NCI-H748 treated with DMSO at 0.1 percent for 48 hours (cell line): ENCODE measurements at regions not wholly inside any gene's neighbourhood (a gene's known extent, or its start where the extent isn't known, plus 50 kb on each side); places are given as distances from the start of the nearest gene placed in this dataset.

Source experiments
- DNase-seq: peaks from one replicate; lab custom pipeline; 2025; lab: John Stamatoyannopoulos, UW

DNA sequence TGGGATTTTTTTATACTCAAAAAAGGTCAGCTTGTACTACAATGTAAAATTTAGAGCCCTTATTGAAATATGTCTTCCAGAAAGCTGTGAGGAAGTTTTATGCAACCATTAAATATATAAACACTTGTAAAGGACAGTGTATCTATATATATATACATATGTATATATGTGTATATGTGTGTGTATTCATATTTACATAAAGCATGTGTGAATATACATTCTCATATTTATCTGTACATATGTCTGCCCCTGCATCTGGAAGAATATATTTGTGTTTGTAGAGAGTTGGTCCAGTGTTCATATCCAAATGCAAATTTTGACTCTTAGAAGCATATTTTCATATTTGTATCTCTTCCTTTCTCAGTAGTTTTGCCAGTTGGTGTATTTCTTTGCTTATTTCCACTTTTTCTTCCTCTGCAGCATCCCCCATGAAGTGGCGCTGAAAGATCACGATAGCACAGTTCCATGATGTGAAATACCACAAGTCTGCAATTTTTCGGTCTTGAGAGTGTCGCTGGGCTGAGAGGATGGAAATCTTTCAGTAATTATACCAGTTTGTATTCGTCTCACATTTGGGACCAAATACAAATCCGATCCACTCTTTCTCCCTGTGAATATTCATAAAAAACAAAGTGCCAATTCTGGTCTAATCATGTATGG lies 311.7 kb upstream of the DPH6 start:
- no peak for DNase-seq

DNA sequence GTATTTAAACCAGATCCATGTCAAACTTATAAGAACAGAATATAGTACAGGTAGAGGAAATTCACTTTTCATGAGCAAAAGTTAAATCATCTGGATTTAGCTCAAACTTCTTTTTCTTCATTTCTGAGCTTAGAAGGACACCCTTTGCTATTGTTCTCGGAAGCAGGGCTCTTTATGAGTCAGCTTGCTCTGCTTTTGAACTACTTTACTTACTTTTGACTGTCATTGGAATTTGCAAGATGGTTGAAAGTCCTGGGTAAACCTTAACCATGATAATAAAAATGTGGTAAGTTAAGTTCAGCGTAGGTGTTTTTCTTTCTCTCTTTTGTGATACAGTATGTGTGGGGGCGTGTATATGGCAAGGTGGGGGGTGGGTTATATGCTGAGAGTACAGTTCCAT lies 312.7 kb upstream of the DPH6 start:
- DNase-seq: no peak

DNA sequence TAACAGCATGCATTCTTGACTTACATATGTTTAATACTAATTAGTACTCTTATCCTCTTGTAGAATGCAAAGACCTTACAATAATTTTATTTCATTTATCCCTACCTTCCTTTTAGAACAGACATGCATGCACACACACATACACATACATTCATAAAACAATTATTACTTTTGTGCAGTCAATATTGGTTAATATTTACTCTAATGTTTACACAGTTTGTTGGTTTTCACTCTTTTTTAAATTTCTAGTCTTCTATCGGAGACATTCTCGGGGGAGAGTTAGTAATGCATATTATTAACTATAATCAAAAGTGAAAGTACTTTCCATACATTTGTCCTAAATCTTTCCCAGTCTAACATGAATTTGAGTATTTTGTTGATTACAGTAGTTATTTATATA lies 317.7 kb upstream of the DPH6 start:
- DNase-seq: no peak

DNA sequence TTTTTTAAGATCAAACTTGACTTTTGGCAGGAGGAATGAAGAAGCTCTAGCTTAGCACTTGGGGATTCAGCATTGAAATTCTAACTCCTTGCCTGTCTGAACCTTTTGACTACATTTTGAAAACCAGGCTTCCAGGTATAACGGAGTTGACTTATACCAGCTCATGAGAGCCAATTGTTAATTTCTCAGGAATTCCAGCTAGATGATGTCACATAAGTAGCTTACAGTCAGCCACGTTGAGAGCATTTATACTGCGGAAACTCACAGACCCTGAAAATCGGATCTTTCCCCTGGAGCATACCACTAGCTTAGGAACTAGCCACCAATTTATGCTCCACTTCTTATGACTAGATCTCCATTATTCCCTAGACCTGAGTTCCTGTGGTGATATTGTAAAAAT lies 321.4 kb upstream of the DPH6 start:
- no peak for DNase-seq

DNA sequence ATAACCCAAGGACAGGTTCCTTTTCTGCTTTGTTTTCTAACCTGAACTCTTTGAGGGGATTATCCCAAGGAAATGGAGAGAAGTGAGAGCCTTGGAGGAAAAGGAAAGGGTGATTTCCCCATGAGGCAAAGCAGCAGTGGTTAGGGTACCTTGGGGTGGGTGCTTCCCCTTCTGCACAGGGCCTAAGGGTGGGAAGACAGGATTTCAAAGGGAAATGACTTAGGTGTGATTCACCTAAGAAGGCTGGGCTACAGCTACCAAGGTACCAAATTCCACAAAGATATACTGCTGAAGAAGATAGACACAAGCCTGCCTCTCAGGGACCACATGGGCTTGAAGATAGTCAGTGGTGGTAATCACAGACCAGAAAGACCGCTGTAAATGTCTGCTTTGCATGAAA lies 325.3 kb upstream of the DPH6 start:
- DNase-seq: no peak

DNA sequence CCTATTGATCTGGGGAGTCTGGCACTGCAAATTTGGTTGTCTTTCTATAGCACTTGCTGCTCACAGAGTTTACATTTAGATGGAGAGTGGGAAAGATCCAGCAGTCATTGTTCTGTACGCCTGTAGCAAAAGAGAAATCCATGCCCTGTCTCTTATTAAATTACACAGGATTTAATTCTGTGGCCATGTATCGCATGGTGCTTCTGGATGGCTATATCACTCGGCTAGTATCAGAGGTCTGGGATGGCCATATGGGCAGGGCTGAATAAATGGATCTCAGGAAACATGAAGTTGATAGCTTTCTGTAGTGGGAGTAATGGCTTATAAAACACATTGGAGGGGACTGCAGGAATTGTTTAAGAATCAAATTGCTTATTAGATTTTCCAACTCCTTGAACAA lies 325.8 kb upstream of the DPH6 start:
- DNase-seq: no peak

DNA sequence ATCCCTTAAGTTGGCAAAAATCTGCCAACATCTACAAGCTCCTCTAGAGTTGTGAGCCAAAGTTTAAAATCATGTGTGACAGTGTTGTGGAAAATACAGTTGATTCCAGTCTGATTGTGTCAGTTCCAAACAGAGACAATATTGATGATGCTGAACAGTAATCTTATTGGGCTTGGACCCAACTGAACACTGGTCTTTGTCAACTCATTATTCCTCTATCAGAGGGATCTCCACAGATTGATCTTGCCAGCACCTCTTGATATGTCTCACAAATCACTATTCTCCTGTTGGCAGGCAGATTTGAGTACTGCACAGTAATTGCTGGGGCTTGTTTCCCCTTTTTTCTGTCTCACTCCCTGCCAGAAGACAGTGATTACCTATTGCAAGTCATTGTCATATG lies 326.6 kb upstream of the DPH6 start:
- no peak for DNase-seq

DNA sequence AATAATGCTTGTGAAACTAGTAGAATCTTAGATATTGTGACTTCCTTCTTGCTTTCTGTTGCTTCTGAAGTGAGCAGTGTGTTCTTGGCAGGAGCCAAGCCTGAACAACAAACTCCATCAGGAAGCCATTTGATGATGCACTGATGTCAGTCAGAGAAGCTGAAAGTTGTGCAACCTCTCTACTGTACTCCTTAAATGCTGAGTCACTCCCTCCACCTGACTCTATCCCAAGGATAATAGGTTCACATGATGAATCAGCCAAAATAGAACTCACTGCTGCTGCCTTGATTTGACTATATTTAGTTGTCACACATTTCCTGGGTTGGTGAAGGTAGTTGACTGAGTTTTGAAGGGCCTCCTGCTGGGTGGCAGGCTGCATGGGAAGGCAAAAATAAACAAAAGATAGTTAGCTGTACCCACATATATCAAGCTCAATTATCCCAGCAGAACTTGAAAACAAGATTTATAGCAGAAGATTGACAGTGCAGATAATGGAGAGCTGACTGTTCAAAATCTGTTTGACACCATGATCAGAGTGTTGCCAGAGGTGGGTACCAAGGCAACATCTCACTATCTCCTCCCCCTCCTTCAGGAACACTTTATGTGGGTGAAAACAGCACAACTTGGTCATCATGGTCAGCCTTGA lies 328.4 kb upstream of the DPH6 start:
- DNase-seq: no peak

DNA sequence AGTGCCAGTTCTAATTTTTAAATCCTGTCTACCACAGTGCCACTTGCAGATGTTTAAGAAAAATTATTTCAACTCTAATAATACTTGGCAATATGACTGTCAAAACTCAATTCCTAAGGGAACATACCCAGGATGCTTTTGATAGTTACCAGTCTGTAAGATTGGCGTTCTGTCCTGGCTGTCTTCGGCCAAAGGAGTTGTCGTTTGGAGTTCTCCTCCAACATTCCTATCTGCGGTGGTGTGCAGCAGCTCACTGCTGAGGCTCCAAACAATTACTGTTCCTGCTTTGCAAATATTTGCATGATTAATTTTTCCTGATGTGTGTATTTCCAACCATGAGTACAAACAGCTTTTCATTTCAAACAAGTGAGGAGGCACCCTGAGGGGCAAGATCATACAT lies 330.8 kb upstream of the DPH6 start:
- no peak for DNase-seq

DNA sequence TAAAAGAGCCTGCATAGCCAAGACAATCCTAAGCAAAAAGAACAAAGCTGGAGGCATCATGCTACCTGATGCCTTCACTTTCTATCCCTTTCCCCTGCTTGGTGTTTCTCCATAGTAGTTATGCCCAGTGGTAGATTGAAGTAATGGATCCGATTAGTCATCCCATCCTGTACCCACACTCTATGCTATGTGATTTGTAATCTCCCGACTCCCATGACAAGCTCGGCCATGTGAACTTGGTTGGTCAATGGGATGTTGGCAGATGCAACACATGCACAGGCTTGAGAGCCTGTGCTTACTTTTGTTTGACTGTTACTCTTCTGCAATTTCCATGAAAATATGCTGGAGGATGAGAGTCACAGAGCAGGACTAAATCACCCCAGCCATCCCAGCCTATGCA lies 334.9 kb upstream of the DPH6 start:
- no peak for DNase-seq

DNA sequence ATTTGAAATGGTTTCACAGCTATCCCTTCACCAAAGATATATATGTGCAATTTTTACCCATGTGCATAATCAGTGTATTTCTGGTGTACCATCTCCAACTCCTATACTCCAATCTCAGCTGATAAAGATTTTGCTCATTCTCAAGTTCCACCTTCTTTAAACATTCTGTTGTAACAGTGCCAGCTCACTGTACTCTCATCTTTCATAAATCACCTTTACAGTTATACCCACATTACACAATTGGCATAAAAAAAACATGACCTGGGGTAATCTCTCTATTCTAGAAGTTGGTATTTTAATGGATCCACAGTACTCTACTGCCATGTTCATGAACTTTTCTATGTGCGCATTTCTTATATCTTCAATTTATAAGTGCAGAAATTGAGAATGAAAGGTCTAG lies 339.9 kb upstream of the DPH6 start:
- DNase-seq: no peak

DNA sequence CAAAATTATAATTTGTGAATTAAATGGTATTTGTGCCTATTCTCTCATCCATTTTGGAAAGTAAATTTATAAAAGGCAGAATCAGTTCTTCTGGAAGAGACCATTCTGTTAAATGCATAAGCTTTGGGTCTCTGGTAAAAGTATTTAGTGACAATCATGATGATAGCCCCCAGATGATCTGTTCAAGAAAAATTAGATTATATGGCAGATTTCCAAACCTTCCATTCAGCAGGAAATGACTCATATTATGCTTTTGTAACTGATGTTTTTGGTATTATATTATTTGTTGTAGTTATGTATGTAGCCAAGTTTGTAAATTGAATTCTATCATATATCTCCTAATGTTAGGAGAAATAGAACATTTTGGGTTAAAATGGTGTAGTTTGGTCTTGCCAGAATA lies 340.8 kb upstream of the DPH6 start:
- no peak for DNase-seq

DNA sequence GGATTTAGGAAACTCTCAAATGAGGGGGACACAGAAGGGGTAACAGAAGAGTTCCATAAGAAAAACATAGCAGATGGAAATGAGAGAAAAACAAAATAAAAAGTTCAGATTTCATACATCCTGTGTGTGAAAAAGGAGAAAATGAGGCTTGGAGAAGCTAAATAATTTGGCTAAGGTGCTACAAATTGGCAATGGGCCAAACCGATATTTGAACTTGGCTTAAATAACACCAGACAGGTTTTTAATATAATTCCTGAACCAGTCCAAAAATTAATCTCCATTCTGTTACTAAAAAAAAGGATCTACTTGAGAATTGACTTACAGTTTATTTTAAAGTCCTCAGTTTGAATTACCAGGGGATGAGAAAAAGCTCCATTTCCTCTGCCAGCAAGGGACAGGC lies 342.9 kb upstream of the DPH6 start:
- DNase-seq: no peak

DNA sequence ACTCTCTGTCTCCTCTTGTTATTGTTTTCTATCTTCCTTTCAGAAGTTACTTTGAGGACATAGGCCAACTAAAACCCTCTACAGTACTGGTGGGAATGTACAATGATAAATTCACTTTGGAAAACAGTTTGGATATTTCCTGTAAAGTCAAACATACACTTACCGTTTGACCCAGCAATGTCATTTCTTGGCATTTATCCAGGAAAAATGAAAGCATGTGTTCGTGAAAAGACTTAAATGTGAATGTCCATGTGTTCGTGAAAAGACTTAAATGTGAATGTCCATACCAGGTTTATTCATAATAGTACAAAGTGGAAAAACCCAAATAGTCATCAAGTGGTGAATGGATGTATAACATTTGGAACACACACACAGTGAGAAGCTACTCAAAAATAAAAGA lies 361.5 kb upstream of the DPH6 start:
- DNase-seq: no peak

DNA sequence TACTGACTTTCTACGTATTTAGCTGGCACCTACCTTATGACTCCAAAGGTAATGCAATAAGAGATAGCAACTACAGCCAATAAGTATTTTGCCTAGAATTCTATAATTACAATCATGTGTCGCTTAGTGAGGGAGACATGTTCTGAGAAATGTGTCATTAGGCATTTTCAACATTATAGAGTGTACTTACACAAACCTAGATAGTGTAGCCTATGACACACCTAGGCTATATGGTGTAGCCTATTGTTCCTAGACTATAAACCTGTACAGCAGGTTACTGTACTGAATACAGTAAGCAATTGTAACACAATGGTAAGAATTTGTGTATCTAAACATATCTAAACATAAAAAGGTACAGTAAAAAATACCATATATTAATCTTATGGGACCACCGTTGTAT lies 363.4 kb upstream of the DPH6 start:
- DNase-seq: no peak

DNA sequence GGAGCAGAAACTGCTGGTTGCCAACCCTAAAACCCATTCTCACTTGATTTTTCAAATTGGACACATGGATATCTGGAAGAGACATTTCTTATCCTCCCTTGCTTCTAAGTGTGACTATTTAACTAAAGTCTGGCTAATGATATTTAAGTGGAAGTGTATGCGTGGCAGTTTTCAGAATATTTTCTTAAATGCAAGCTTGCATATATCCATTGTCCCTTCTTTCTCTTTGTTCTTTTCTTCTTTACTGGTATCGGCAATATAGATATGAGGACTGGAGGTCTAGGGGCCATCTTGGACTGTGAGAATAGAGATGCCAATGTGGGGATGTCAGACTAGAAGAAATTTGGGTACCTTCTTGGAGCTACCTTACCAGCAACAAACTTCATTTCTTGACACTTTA lies 364.3 kb upstream of the DPH6 start:
- no peak for DNase-seq

DNA sequence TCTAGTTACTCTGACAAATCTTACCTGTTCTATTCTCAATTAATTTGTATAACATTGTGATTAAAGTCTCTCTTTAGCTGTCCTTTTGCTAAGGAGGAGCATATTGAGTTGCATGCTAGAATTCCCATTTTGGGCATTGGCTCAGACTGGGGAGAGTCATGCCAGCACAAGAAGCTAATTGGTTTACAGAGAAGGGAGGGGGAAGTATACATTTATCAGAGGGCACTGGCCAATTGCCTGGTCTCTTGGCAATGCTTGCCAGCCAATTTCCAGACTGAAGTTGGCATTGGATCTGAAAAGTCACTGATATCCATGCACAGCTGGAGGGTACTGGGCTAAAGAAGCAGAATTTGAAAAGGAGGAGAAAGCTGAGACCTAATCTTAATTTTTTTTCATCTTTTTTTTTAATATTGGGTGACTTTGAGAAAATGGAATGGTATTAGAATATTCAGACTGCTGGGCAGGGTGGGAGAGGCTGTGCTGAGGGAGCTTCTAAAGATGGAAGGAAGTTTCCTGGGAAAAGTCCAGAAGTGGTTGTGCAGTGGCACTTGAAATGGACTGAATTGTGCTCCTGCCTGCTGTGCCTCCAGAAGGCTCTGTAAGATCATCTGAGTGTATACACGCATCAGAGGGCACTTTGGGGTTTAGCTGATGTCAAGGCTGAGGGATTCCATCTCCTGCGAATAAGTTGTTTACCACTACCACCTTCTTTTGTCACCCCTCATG lies 365.2 kb upstream of the DPH6 start:
- DNase-seq: no peak

DNA sequence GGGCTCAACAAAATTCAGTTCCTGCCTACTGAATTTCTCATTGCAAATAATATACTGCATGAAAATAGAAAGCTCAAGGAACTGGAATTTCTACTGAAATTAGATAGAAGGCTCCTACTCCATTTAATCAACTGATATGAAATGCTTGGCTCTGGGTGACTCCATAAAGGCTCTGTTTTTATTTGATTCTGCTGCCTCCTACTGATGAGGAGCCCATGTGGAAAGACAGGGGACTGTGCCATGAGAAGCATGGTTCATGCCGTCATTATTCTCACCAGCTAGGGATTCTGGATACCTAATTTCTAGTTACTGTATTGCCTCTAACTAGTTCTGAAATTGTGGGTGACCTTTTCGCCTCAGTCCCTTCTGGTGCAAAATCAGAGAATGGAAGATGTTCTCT lies 366.2 kb upstream of the DPH6 start:
- no peak for DNase-seq

DNA sequence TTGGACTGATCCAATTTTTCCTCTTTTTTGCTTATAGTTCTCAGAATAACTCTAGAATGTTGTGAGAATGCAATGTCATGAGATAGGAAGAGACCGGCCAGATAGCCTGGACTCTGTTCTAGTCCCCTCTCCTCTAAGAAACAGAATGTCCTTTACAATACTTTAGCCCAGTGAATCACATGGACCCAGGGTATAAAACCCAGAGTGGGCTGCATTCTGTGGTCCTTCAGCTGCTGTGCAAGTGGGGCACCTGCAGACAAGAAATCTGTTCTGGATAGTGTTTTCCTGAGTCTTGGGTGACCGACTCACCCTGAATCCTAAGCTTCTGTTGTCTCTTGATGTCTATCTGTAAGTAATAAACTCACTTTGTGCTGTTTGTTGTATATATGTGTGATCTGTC lies 368.6 kb upstream of the DPH6 start:
- DNase-seq: no peak

DNA sequence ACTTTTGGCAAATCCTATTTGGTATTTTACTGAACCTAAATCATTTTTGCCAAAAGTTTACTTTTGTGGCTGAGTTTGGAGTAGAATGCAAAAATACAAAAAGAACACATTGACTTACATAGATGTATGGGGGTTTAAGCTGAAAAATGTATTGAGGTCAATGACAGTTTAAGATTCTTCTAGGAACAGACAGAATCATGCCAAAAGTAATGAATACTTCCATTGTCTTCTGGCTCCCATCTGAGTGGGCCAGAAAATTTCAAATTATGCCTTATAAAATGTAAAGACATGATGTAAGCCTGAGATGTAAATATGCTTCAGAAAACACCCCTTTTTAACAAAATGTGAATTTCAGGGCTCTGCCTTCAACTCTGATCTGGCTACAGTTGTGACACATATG lies 375.1 kb upstream of the DPH6 start:
- no peak for DNase-seq

DNA sequence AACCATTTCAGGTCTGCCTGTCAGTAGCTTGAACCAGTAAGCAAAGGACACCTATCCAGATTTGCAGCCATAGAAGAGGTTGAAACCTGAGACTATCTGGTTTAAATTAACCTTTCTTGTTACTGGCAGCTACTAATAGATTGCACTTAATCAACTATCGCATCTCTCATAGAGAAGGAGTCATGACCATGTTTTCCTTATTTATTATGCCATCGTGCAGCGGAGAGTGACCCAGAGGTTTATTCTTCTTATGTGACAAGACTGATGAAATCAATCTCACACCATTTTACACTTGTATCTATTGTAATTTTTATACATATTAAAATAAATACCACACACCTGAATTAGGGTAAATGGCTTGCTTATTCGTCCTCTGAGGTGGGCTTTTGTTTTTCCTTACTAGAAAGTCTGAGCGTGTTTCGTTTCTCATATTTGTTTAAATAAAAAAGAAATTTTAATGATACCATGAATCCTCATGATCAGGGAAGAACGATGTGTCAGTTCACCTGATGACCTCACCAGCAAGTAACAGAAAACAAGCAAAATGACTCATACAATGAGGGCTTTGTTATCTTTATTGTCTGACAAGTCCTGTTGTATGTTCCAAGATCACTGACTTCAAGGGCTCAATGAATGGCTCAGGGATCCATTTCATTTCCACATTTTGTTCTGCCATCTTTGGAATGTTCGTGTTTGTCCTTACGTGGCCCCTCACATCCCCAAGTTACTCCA lies 379.5 kb upstream of the DPH6 start:
- no peak for DNase-seq

DNA sequence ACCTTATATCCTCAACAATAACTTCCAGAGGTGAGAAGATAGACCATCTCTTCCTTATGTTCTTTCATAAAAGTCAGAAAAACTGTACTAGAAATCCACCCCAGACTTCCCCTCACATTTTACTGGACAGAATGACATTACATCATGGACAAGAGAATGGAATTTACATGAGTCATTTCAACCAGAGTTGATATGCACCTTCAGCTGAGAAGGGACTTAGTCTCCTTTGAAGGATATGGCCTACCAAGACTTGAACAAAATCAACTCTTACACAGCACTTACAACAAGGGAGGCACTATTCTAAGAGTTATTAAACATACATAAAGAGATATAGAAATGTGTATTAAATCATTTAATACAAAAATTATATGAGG lies 380.0 kb upstream of the DPH6 start:
- no peak for DNase-seq

DNA sequence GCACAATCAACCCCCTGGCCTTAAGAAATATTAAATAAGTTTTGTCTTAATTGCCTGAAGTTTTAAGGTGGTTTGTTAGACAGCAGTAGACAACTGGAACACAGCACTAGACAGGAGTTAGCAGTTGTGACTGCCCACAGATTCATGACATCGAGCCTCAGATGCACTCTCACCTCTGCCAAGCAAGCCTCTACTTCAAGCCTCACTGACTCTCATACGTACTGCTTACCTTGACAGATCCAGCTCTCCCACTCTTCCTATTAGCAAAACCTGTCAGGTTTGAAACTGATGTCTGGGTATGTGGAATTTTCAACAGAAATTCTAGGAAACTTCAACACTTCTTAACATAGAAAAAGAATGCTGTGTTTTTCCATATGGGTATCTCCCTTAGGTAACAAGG lies 382.9 kb upstream of the DPH6 start:
- DNase-seq: no peak
